Loucy (cell line): ENCODE measurements at regions not wholly inside any gene's neighbourhood (a gene's known extent, or its start where the extent isn't known, plus 50 kb on each side); places are given as distances from the start of the nearest gene placed in this dataset.

Experiments used
- H2AFZ ChIP-seq: fragments of 200-600 bp; sonication (generic); 2 replicates; pipeline ENCODE4 v1.6.0; 2016; ENCODE audit warnings: antibody characterized with exemption, mild to moderate bottlenecking, low read length, moderate library complexity
- H3F3A ChIP-seq: fragments of 200-600 bp; 2 replicates; pipeline ENCODE4 v1.6.0; 2016; ENCODE audit warnings: antibody characterized with exemption, low read depth, mild to moderate bottlenecking
- H3K27me3 ChIP-seq: fragments of 200-600 bp; sonication (generic); 2 replicates; pipeline ENCODE4 v1.6.1; 2014; ENCODE audit warnings: low read length, mild to moderate bottlenecking; ENCODE audit not compliant: insufficient read depth, poor library complexity, severe bottlenecking
- H3K36me3 ChIP-seq: fragments of 200-600 bp; sonication (generic); 2 replicates; pipeline ENCODE4 v1.6.1; 2016; ENCODE audit warnings: low read length; ENCODE audit not compliant: insufficient read depth
- H3K4me1 ChIP-seq: fragments of 200-600 bp; sonication (generic); 2 replicates; pipeline ENCODE4 v1.5.1; 2014; ENCODE audit warnings: low read length, mild to moderate bottlenecking; ENCODE audit not compliant: insufficient read depth, poor library complexity, severe bottlenecking
- H3K4me2 ChIP-seq: fragments of 200-600 bp; sonication (generic); 2 replicates; pipeline ENCODE4 v1.6.0; 2014; ENCODE audit warnings: antibody characterized with exemption, low read length, low read depth, mild to moderate bottlenecking; ENCODE audit not compliant: poor library complexity, severe bottlenecking
- H3K4me3 ChIP-seq: fragments of 200-600 bp; sonication (generic); 2 replicates; pipeline ENCODE4 v1.5.1; 2014; ENCODE audit warnings: low read length, mild to moderate bottlenecking, mixed read lengths; ENCODE audit not compliant: poor library complexity, severe bottlenecking
- H3K79me2 ChIP-seq: fragments of 200-600 bp; sonication (generic); 2 replicates; pipeline ENCODE4 v1.6.1; 2014; ENCODE audit warnings: low read length; ENCODE audit not compliant: insufficient read depth
- H3K9ac ChIP-seq: fragments of 200-600 bp; sonication (generic); 2 replicates; pipeline ENCODE4 v1.6.0; 2014; ENCODE audit warnings: mild to moderate bottlenecking, low read depth, low read length, moderate library complexity; ENCODE audit not compliant: poor library complexity, severe bottlenecking
- H3K9me2 ChIP-seq: fragments of 200-600 bp; sonication (generic); replicated peaks from 2 replicates; pipeline ENCODE4 v1.6.1; 2016; ENCODE audit warnings: low read depth, low read length, mixed read lengths
- H3K9me3 ChIP-seq: fragments of 200-600 bp; sonication (generic); 2 replicates; pipeline ENCODE4 v1.6.1; 2014; ENCODE audit warnings: mild to moderate bottlenecking, antibody characterized with exemption, low read length, low read depth; ENCODE audit not compliant: insufficient read depth
- H4K20me1 ChIP-seq: fragments of 200-600 bp; sonication (generic); 2 replicates; pipeline ENCODE4 v1.6.0; 2014; ENCODE audit warnings: antibody characterized with exemption, low read length, mild to moderate bottlenecking; ENCODE audit not compliant: insufficient read depth, poor library complexity, severe bottlenecking
- EZH2phosphoT487 ChIP-seq: fragments of 200-600 bp; IDR thresholded peaks from 2 replicates; pipeline ENCODE4 v1.6.1; 2018; ENCODE audit warnings: antibody characterized with exemption, mild to moderate bottlenecking, moderate library complexity, borderline replicate concordance
- TF ChIP-seq, protein P1 (sequence below): fragments of 200-600 bp; sonication (generic); conservative IDR thresholded peaks from 2 replicates; pipeline ENCODE4 v1.5.1; 2014; ENCODE audit warnings: mild to moderate bottlenecking, antibody characterized with exemption, low read length

DNA sequence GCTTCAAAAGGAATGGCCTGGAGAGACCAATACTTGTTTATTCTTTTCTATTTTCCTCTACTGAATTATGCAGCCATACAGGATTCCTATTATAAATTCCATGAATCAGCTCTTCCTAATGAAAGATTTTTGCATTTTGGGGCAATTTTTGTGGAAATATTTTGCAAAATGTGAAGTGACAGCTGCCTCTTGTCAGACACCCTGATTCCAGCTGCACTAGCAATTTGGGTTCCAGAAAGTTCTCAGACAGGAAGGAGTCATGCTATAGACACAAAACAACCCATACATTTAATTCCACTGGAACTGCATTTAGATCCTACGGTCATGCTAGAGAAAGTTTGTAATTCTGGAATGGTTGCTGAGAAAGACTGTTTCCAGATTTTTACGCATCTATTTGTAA lies 119.5 kb downstream of the XCL2 start:
- Histone ChIP-seq H3K4me2 (no peak overlapping the region), H3K9me2 (no peaks in the 10 kb centered on the region), H3F3A (no peaks in the 10 kb centered on the region), H3K9ac (no peak overlapping the region), H3K27me3 (no peaks in the 10 kb centered on the region), H3K4me3 (no peak overlapping the region), H4K20me1 (no peaks in the 10 kb centered on the region), H2AFZ (no peak overlapping the region), H3K4me1 (peaks cover 8% of the 10 kb centered on the region), H3K9me3 (no peaks in the 10 kb centered on the region), H3K36me3 (no peaks in the 10 kb centered on the region), H3K79me2 (no peaks in the 10 kb centered on the region)
- TF ChIP-seq, protein P1, sequence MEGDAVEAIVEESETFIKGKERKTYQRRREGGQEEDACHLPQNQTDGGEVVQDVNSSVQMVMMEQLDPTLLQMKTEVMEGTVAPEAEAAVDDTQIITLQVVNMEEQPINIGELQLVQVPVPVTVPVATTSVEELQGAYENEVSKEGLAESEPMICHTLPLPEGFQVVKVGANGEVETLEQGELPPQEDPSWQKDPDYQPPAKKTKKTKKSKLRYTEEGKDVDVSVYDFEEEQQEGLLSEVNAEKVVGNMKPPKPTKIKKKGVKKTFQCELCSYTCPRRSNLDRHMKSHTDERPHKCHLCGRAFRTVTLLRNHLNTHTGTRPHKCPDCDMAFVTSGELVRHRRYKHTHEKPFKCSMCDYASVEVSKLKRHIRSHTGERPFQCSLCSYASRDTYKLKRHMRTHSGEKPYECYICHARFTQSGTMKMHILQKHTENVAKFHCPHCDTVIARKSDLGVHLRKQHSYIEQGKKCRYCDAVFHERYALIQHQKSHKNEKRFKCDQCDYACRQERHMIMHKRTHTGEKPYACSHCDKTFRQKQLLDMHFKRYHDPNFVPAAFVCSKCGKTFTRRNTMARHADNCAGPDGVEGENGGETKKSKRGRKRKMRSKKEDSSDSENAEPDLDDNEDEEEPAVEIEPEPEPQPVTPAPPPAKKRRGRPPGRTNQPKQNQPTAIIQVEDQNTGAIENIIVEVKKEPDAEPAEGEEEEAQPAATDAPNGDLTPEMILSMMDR, result no peak
- TF ChIP-seq EZH2phosphoT487, result no peak

DNA sequence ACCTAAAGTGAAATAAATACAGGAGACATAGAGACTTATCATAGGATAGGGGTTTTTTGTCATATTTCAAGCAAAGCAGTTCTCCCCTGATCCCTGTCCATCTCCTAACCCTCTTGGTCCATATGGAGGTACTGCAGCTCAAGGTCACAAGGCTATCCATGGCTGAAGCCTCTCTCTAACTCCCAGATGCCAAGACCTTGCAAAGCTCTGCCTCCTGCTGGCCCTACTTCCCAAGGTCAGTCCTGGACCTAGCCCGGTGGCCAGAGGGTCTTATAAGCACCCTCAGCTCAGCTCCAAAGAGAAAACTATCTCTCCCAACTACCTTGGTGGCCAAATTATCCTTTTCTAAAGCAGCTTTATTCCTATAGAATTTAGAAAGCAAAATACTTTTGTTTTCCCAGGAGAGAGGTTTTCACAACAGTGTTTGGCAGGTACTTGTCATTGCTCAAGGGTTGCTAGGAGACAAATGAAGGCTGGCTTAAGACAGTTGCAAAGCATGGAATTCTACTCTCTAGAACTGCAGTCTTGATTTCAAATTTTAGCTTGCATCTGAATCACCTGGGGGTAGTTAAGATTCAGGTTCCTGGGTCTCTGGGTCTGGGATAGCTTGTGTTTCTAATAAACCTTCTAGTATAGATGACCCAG lies 121.5 kb downstream of the XCL2 start:
- TF ChIP-seq, protein P1, result no peak
- no peak for TF ChIP-seq EZH2phosphoT487
- H3K27me3 ChIP-seq, result no peaks in the 10 kb centered on the region

DNA sequence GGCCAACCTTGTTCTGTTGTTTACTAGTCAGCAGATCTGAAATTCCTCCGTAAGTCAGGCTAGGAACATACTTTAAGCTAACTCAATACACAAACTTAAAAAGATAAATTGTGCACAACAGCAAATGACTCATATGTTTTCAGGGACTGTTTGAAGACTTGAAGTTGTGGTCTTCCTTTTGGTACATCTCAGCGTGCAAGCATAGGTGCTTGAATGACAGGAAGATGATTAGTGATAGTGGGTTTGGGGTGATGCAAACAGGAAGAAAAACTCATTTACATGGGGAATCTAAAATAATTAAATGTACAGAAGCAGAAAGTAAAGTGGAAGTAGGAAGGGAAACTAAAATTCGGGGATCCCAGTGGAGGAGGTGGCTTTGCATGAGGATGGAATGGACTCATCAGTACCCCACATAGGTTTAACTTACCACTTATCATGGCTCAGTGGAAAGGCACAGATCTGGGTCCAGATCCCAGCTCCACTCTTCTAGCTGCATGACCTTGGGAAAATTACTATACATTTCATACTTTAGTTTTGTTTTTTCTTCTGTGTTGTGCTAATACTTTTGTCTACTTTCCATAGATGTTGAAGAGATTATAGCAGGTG lies 122.3 kb downstream of the XCL2 start:
- Histone ChIP-seq H3K4me2 (peak overlapping the region; percentile 31), H3K79me2 (no peaks in the 10 kb centered on the region), H3K9ac (no peak overlapping the region), H3K4me3 (peak overlapping the region; percentile 9), H3K4me1 (peaks cover 8% of the 10 kb centered on the region), H3K36me3 (no peaks in the 10 kb centered on the region), H3F3A (no peaks in the 10 kb centered on the region), H3K27me3 (no peaks in the 10 kb centered on the region), H3K9me3 (no peaks in the 10 kb centered on the region), H2AFZ (no peak overlapping the region), H4K20me1 (no peaks in the 10 kb centered on the region), H3K9me2 (no peaks in the 10 kb centered on the region)
- TF ChIP-seq, protein P1, result no peak
- no peak for TF ChIP-seq EZH2phosphoT487

More for the DNA sequence above, 121.5 kb downstream of the XCL2 start:
- peaks cover 8% of the 10 kb centered on the region for H3K4me1 ChIP-seq
- no peaks in the 10 kb centered on the region for H3K9me3 ChIP-seq
- H4K20me1 ChIP-seq, result no peaks in the 10 kb centered on the region
- no peaks in the 10 kb centered on the region for H3F3A ChIP-seq
- no peak overlapping the region for H3K4me3 ChIP-seq
- no peak overlapping the region for H3K4me2 ChIP-seq
- no peaks in the 10 kb centered on the region for H3K9me2 ChIP-seq
- no peaks in the 10 kb centered on the region for H3K79me2 ChIP-seq
- no peak overlapping the region for H3K9ac ChIP-seq
- no peak overlapping the region for H2AFZ ChIP-seq
- no peaks in the 10 kb centered on the region for H3K36me3 ChIP-seq
